NCI-H69 (cell line): ENCODE measurements at regions not wholly inside any gene's neighbourhood (a gene's known extent, or its start where the extent isn't known, plus 50 kb on each side); places are given as distances from the start of the nearest gene placed in this dataset.
A peak's percentile ranks its signal among the peaks of the same experiment; 100 is the strongest.
"Not testable (repeated sequence)": the region's sequence is repeated elsewhere in the genome, so short reads cannot be mapped to it uniquely, and the experiment has no call there.

ENCODE experiments used
- DNase-seq: peaks from one replicate; lab custom pipeline; 2025; lab: John Stamatoyannopoulos, UW

- DNase-seq, result no peak
Measured at GRCh38 chr4:71209161-71209560, 129.7 kb upstream of the SLC4A4 start.

- DNase-seq, result no peak
Measured at GRCh38 chr4:71210823-71211222, 128.0 kb upstream of the SLC4A4 start.

GRCh38 chr4:71211748-71212147 is 127.1 kb upstream of the SLC4A4 start:
- no peak for DNase-seq

GRCh38 chr4:71212216-71212615 is 126.6 kb upstream of the SLC4A4 start:
- DNase-seq, result no peak

- no peak for DNase-seq
Measured at GRCh38 chr4:71214578-71214977, 124.2 kb upstream of the SLC4A4 start.

- no peak for DNase-seq
Measured at GRCh38 chr4:71216316-71216959, 122.4 kb upstream of the SLC4A4 start.

GRCh38 chr4:71217688-71218087 is 121.1 kb upstream of the SLC4A4 start:
- no peak for DNase-seq

- DNase-seq, result not testable (repeated sequence)
Measured at GRCh38 chr4:71220848-71221247, 118.0 kb upstream of the SLC4A4 start.

- DNase-seq, result no peak
Measured at GRCh38 chr4:71221510-71222466, 117.0 kb upstream of the SLC4A4 start.

- DNase-seq, result no peak
Measured at GRCh38 chr4:71222661-71223060, 116.2 kb upstream of the SLC4A4 start.

- peak; percentile 1 for DNase-seq
Measured at GRCh38 chr4:71229477-71230270, 109.1 kb upstream of the SLC4A4 start.

GRCh38 chr4:71230271-71231128 is 108.3 kb upstream of the SLC4A4 start:
- DNase-seq, result no peak

- DNase-seq, result no peak
Measured at GRCh38 chr4:71231129-71232055, 107.4 kb upstream of the SLC4A4 start.

GRCh38 chr4:71232056-71232430 is 106.8 kb upstream of the SLC4A4 start:
- DNase-seq, result no peak

- DNase-seq, result no peak
Measured at GRCh38 chr4:71232846-71233245, 106.0 kb upstream of the SLC4A4 start.

GRCh38 chr4:71235311-71236201 is 103.3 kb upstream of the SLC4A4 start:
- no peak for DNase-seq

GRCh38 chr4:71236226-71236625 is 102.6 kb upstream of the SLC4A4 start:
- DNase-seq, result no peak

GRCh38 chr4:71237641-71238040 is 101.2 kb upstream of the SLC4A4 start:
- no peak for DNase-seq

GRCh38 chr4:71239365-71239764 is 99.5 kb upstream of the SLC4A4 start:
- DNase-seq, result no peak
